Bronchial epithelial cell (primary cell): ENCODE measurements at regions not wholly inside any gene's neighbourhood (a gene's known extent, or its start where the extent isn't known, plus 50 kb on each side); places are given as distances from the start of the nearest gene placed in this dataset.

Experiments used
- DNase-seq: peaks from one replicate; pipeline ENCODE4 v3.0.0-alpha.2; 2010; ENCODE audit warnings: low read depth
- FAIRE-seq: peaks from 2 replicates; lab custom pipeline; 2011; peaks lifted over from hg19 to GRCh38; lab: Jason Lieb, UNC
- H3K27me3 ChIP-seq: 2 replicates; pipeline ENCODE4 v1.5.1; 2011; ENCODE audit warnings: low read length; ENCODE audit not compliant: control insufficient read depth, insufficient read depth
- H3K36me3 ChIP-seq: 2 replicates; pipeline ENCODE4 v1.5.1; 2011; ENCODE audit warnings: low read length; ENCODE audit not compliant: control insufficient read depth, insufficient read depth
- H3K4me3 ChIP-seq: 2 replicates; pipeline ENCODE4 v1.5.1; 2011; ENCODE audit warnings: mild to moderate bottlenecking, low read depth, low read length, control low read depth
- TF ChIP-seq, protein P1 (sequence below): IDR thresholded peaks from 2 replicates; pipeline ENCODE4 v1.5.1; 2011; ENCODE audit warnings: mild to moderate bottlenecking, moderate library complexity, low read length, control low read depth, inconsistent platforms; ENCODE audit not compliant: insufficient read depth, severe bottlenecking

- Histone ChIP-seq H3K27me3 (no peaks in the 10 kb centered on the region), H3K4me3 (no peak overlapping the region), H3K36me3 (no peaks in the 10 kb centered on the region)
- FAIRE-seq (no peak), DNase-seq (peak; percentile 54)
- TF ChIP-seq, protein P1, sequence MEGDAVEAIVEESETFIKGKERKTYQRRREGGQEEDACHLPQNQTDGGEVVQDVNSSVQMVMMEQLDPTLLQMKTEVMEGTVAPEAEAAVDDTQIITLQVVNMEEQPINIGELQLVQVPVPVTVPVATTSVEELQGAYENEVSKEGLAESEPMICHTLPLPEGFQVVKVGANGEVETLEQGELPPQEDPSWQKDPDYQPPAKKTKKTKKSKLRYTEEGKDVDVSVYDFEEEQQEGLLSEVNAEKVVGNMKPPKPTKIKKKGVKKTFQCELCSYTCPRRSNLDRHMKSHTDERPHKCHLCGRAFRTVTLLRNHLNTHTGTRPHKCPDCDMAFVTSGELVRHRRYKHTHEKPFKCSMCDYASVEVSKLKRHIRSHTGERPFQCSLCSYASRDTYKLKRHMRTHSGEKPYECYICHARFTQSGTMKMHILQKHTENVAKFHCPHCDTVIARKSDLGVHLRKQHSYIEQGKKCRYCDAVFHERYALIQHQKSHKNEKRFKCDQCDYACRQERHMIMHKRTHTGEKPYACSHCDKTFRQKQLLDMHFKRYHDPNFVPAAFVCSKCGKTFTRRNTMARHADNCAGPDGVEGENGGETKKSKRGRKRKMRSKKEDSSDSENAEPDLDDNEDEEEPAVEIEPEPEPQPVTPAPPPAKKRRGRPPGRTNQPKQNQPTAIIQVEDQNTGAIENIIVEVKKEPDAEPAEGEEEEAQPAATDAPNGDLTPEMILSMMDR: no peak
Observed at GRCh38 chr4:156248917-156249316, 295.3 kb upstream of the CTSO start.

DNA sequence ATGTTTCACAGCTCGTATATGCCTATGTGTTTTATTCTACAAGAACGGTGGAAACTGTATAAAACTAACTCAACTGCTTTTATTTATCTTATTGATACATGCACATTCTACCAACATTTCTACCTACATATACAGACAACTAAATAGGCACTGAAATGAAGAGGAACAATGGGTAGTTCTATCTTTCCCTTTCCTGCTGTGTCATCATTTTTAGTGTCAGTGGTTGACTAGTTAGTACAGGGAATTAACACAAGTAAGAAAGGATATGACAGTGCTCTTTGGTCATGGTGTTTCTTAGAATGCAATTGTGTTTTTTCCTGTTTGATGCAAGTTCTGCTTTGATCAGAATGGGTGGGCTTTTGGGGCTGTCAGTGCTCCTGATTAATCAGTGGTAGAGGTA, 293.8 kb upstream of the CTSO start:
- TF ChIP-seq, protein P1: no peak

DNA sequence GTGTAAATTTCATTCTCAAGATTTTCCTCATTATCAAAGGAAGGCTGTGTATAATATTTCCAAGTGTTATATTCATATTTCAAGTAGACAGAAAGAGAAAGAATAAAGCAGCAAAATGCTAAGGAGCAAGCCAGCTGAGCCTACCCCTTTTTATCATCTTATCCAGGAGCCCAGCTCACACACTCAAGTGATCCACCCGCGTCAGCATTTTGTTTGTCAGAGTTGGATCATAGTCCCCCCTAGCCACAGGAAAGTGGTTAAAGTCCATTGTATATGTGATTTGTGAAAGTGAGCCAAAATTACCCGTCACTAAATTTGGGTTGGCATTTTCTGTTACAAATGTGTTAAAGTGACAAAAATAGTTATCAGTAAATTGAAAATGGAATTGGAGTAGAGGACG, 289.3 kb upstream of the CTSO start:
- no peak overlapping the region for H3K4me3 ChIP-seq
- DNase-seq (no peak), FAIRE-seq (no peak)
- TF ChIP-seq, protein P1: no peak
- H3K27me3 ChIP-seq: no peaks in the 10 kb centered on the region
- H3K36me3 ChIP-seq: no peaks in the 10 kb centered on the region

More for the DNA sequence above, 293.8 kb upstream of the CTSO start:
- no peaks in the 10 kb centered on the region for H3K27me3 ChIP-seq
- no peak overlapping the region for H3K4me3 ChIP-seq
- no peaks in the 10 kb centered on the region for H3K36me3 ChIP-seq
- FAIRE-seq: no peak
- peak; percentile 13 for DNase-seq

GRCh38 chr4:156242390-156242789, 288.7 kb upstream of the CTSO start:
- FAIRE-seq: no peak
- no peak overlapping the region for H3K4me3 ChIP-seq
- TF ChIP-seq, protein P1: no peak
- no peak for DNase-seq
- no peaks in the 10 kb centered on the region for H3K36me3 ChIP-seq
- no peaks in the 10 kb centered on the region for H3K27me3 ChIP-seq

GRCh38 chr4:156241896-156242295, 288.2 kb upstream of the CTSO start:
- H3K27me3 ChIP-seq: no peaks in the 10 kb centered on the region
- no peaks in the 10 kb centered on the region for H3K36me3 ChIP-seq
- FAIRE-seq (no peak), DNase-seq (no peak)
- TF ChIP-seq, protein P1: no peak
- no peak overlapping the region for H3K4me3 ChIP-seq

DNA sequence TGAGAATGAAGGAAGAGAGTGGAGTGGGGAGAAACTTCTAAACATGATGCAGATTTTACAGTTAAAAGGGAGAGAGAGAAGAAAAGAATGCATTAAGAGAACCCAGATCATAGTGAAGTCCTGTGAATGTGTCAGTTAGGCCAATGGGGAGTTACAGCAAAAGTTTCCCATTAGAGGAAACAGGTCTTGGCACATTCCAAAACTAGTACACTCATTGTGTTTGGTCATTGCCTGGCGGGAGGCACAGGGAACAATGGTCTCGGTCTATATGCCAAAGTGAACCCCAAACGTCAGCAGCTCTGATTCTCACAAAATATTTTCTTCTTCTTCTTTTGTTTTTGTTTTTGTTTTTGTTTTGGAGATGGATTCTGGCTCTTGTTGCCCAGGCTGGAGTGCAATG, 284.5 kb upstream of the CTSO start:
- FAIRE-seq: peak; percentile 55
- DNase-seq: peak; percentile 73
- TF ChIP-seq, protein P1: no peak
- H3K27me3 ChIP-seq: no peaks in the 10 kb centered on the region
- no peaks in the 10 kb centered on the region for H3K36me3 ChIP-seq
- no peak overlapping the region for H3K4me3 ChIP-seq
